HG03442 (cell line): ENCODE measurements at regions not wholly inside any gene's neighbourhood (a gene's known extent, or its start where the extent isn't known, plus 50 kb on each side); places are given as distances from the start of the nearest gene placed in this dataset.

Source experiments
- ATAC-seq: cut with Tn5 transposase; IDR thresholded peaks from one replicate; pipeline ENCODE4 v1.9.1; 2021; ENCODE audit warnings: mild to moderate bottlenecking, moderate library complexity; ENCODE audit not compliant: unreplicated experiment

GRCh38 chr17:77837917-77838316 lies 120.6 kb upstream of the TNRC6C start:
- ATAC-seq, result no peak

- ATAC-seq, result no peak
These were observed 119.5 kb upstream of the TNRC6C start for GRCh38 chr17:77838748-77839697.

GRCh38 chr17:77839698-77840512 lies 118.6 kb upstream of the TNRC6C start:
- no peak for ATAC-seq

GRCh38 chr17:77840513-77841165 lies 117.9 kb upstream of the TNRC6C start:
- ATAC-seq, result no peak

GRCh38 chr17:77841742-77842527 lies 116.6 kb upstream of the TNRC6C start:
- no peak for ATAC-seq

- no peak for ATAC-seq
These were observed 115.9 kb upstream of the TNRC6C start for GRCh38 chr17:77842528-77843147.

- peak; percentile 64 for ATAC-seq
These were observed 115.1 kb upstream of the TNRC6C start for GRCh38 chr17:77843255-77843895.

GRCh38 chr17:77843896-77844295 lies 114.6 kb upstream of the TNRC6C start:
- ATAC-seq, result no peak

- ATAC-seq, result no peak
These were observed 113.8 kb upstream of the TNRC6C start for GRCh38 chr17:77844681-77845080.

- no peak for ATAC-seq
These were observed 112.8 kb upstream of the TNRC6C start for GRCh38 chr17:77845541-77846225.

- no peak for ATAC-seq
These were observed 111.9 kb upstream of the TNRC6C start for GRCh38 chr17:77846531-77847085.

- no peak for ATAC-seq
These were observed 111.0 kb upstream of the TNRC6C start for GRCh38 chr17:77847221-77848085.

- no peak for ATAC-seq
These were observed 110.2 kb upstream of the TNRC6C start for GRCh38 chr17:77848257-77848656.

- ATAC-seq, result no peak
These were observed 109.3 kb upstream of the TNRC6C start for GRCh38 chr17:77849239-77849638.

- no peak for ATAC-seq
These were observed 106.6 kb upstream of the TNRC6C start for GRCh38 chr17:77851921-77852320.

GRCh38 chr17:77852731-77853130 lies 105.8 kb upstream of the TNRC6C start:
- no peak for ATAC-seq

GRCh38 chr17:77853191-77853977 lies 105.1 kb upstream of the TNRC6C start:
- ATAC-seq, result no peak
